Motor neuron (in vitro differentiated cells): ENCODE measurements at regions not wholly inside any gene's neighbourhood (a gene's known extent, or its start where the extent isn't known, plus 50 kb on each side); places are given as distances from the start of the nearest gene placed in this dataset.

Source experiments
- ATAC-seq, 8 experiments: fragments of 200-7000 bp; cut with Tn5 transposase; replicated peaks in 6 of 8; 2 replicates each; pipeline ENCODE4 v1.8.0; 2021; ENCODE audit warnings: mild to moderate bottlenecking in 8 of 8, moderate library complexity in 8 of 8
- H3K27ac ChIP-seq, 2 donors: fragments of 250-450 bp; sonication (Bioruptor Pico); 2 replicates each; pipeline ENCODE4 v1.9.0; 2021; ENCODE audit warnings: antibody characterized with exemption in 2 of 2, mild to moderate bottlenecking in 2 of 2, moderate library complexity in 1 of 2
- H3K4me1 ChIP-seq, 2 donors: fragments of 250-450 bp; sonication (Bioruptor Pico); replicated peaks in 1 of 2; 2 replicates each; pipeline ENCODE4 v1.6.1; 2021; ENCODE audit warnings: antibody characterized with exemption in 2 of 2, mild to moderate bottlenecking in 2 of 2, moderate library complexity in 1 of 2
- H3K4me3 ChIP-seq, 5 donors: fragments of 250-450 bp; sonication (Bioruptor Pico); 2 replicates each; pipeline ENCODE4 v1.9.0; 2021; ENCODE audit warnings: antibody characterized with exemption in 5 of 5, mild to moderate bottlenecking in 5 of 5, moderate library complexity in 4 of 5
- WGBS, 10 experiments: fragments of 450-650 bp; shearing (Covaris generic); methylation state at CpG; one replicate each; pipeline ENCODE4 v1.0.0; 2022; 5-methylcytosine and 5-hydroxymethylcytosine counted together
- in situ Hi-C, 9 experiments: fragments of 400-800 bp; cut with MboI; loops; one replicate each; pipeline ENCODE4 v1.15.0; 2021; ENCODE audit warnings: low sequenced_read_pairs in 9 of 9, low pct_unique_long_range_greater_than_20kb in 2 of 9; ENCODE audit not compliant: unreplicated experiment in 9 of 9

DNA sequence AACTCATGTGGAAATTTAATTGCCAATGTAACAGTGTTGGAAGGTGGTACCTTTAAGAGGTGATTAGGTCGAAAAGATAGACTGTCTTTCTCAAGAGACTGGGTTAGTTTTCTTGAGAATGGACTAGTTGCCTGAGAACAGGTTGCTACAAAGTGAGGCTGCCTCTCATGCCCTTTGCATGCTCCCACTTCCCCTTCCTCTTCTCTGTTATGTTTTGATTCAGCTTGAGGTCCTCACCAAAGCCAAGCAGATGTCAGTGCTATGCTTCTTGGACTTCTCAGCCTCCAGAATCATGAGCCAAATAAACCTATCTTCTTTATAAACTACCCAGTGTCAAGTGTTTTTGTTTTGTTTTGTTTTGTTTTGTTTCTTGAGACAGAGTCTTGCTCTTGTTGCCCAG is 187.0 kb upstream of the RUNX1 start:
- H3K27ac ChIP-seq: no peak overlapping the region
- peaks cover 16 to 25% of the 10 kb centered on the region in 2 donors for H3K4me1 ChIP-seq
- in situ Hi-C loops: no loop called here
- H3K4me3 ChIP-seq: no peak overlapping the region
- 20 to 100% (median 76%) methylated on average over 1 of the region's 1 CpG; no CpG with 5 or more reads in 2 of the 10 experiments for WGBS, 10 experiments
- no peak for ATAC-seq

GRCh38 chr21:35234725-35235124 is 185.6 kb upstream of the RUNX1 start:
- peaks cover 12 to 19% of the 10 kb centered on the region in 2 donors for H3K4me1 ChIP-seq
- 12 to 90% (median 81%) methylated on average over 3 to 5 of the region's 5 CpGs; no CpG with 5 or more reads in 2 of the 10 experiments for WGBS, 10 experiments
- no peak for ATAC-seq
- H3K27ac ChIP-seq: no peak overlapping the region
- H3K4me3 ChIP-seq: no peak overlapping the region
- in situ Hi-C loops: no loop called here

DNA sequence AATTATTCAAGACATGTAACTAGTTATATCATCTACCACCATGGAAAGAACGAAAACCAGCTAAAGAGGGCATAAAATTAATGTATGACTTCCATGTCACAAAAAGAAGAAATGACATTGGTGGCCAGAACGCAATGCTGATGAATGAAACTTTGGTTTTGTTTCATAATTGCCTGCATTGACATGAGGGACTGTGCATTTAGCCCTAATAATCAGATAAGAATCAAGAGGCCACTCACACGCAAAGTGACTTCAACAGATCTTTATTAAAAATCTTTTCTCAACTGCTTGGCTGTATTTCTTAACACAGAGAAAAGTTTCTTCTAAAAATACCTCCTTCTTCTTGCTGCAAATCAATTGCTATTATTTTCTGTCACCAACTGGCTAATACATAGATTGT is 184.7 kb upstream of the RUNX1 start:
- in situ Hi-C loops: no loop called here
- Histone ChIP-seq H3K4me1 (peaks cover 11 to 12% of the 10 kb centered on the region in 2 donors), H3K4me3 (no peak overlapping the region), H3K27ac (no peak overlapping the region)
- no peak for ATAC-seq
- WGBS, 10 experiments: 55 to 100% (median 86%) methylated on average over 1 to 3 of the region's 3 CpGs

DNA sequence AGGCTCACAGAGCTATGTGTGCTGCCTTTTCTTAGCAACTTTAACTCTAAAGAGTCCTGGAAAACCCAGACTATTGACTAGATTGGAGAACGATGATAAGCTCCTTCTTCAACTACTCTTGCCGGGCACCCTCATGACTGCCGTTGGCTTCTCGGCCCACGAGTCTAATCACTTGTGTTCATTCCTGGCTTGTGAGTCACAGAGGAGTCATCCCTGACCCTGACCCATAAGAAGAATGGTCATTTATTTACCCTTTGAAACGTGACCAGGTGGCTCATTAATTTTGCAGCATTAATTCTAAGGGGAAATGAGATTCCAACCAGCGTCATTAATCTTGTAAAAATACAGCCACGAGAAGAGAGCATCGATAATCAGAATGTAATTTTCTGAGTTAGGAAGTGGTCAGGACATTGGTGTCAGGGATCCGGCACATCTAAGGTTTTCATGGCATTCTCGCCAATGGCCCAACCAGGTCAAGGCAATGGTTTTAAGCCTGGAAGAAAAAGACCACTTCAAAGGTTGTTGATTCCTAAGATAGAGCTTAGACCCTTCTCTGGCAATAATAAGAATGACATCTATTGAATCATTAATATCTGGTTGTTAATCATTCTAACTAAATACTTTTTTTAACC is 183.6 kb upstream of the RUNX1 start:
- Histone ChIP-seq H3K27ac (no peak overlapping the region), H3K4me3 (no peak overlapping the region), H3K4me1 (peaks cover 11 to 12% of the 10 kb centered on the region in 2 donors)
- ATAC-seq: peak in 5 of 8 experiments; percentile 94 to 99 (median 98)
- in situ Hi-C loops: no loop called here
- 12 to 83% (median 49%) methylated on average over 1 to 9 of the region's 11 CpGs for WGBS, 10 experiments

DNA sequence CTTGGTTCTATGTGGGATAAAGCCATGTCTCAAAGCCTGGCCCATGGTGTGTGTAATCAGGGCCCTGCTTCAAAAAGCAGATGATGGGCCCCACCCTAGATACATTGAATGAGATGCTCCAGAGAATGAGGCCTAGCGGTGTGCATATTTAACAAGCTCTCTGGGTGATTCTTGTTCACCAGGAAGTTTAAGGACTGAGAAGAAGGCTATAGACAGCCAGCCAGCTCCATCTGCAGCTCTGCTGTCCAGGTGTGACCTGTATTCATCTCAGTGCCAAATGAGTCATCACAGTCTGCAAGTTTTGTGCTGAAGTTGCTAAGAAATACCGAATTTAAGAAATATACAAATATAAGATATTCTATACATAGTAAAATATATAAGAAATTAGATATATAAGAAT is 182.0 kb upstream of the RUNX1 start:
- H3K4me3 ChIP-seq: no peak overlapping the region
- no peak overlapping the region for H3K27ac ChIP-seq
- peak in 2 of 8 experiments; percentile 21 to 67 for ATAC-seq
- in situ Hi-C loops: no loop called here
- peaks cover 11 to 12% of the 10 kb centered on the region in 2 donors for H3K4me1 ChIP-seq
- WGBS, 10 experiments: 67 to 100% (median 83%) methylated on average over 1 to 2 of the region's 2 CpGs; no CpG with 5 or more reads in 3 of the 10 experiments

GRCh38 chr21:35229290-35229689 is 180.2 kb upstream of the RUNX1 start:
- Histone ChIP-seq H3K27ac (no peak overlapping the region), H3K4me1 (peaks cover 11 to 12% of the 10 kb centered on the region in 2 donors), H3K4me3 (no peak overlapping the region)
- no peak for ATAC-seq
- in situ Hi-C loops: no loop called here
- 31 to 100% (median 54%) methylated on average over 2 to 3 of the region's 3 CpGs; no CpG with 5 or more reads in 4 of the 10 experiments for WGBS, 10 experiments

DNA sequence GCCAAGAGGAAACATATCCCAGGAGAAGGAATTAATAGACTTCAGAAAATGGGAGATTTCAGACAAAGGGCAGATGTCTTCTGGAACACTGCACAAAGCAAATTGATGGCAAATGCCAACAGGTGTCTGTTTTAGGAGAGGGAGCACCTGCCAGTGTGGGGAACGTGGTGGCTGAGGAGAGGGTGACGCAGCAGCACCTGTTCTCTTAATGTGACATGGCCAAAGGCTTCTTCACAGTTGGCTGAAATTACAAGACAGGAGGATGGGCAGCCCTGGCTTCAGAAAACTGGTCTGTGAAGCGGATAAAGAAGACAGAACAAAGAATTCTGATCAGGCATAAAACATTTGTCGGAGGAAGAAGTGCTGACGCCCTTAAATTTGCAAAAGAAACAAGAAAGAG is 178.7 kb upstream of the RUNX1 start:
- in situ Hi-C loops: no loop called here
- Histone ChIP-seq H3K4me1 (peaks cover 6 to 8% of the 10 kb centered on the region in 2 donors), H3K4me3 (no peak overlapping the region), H3K27ac (no peak overlapping the region)
- 14 to 100% (median 80%) methylated on average over 1 to 5 of the region's 5 CpGs; no CpG with 5 or more reads in 1 of the 10 experiments for WGBS, 10 experiments
- ATAC-seq: no peak

DNA sequence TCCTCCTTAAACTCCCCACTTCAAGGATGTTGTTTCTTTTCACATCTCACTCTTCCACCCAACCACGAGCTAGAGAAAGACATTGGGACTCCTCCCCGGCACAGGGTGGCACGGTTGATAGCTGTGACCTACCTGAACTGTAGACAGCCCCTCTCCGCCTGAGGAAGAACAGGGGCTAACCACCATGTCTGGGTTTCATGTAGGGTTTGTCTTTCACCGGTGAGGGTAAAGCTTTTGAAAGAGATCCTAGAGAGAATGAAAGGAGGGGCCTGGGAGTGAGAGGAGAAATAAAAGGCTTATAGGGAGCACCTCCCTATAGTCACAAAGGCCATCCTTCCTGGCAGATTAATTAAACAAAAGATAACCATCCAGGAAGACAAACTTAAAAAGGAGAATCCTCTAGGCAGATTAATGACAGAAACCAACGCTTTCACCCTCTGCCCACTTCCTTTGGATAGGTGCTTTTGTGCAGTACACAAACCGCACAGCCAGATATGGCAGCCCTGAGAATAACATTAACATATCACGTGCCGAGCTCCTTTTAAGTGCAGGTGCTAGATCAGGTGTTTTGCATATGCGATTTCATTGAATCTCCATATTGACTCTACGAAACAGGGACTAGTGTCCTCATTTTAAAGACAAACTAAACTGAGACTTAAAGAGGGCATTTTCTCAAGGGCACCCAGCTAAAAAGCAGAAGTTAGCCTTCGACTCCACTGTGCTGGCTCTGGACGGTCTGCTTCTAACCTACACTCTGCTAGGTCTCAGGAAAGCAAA is 178.1 kb upstream of the RUNX1 start:
- 20 to 100% (median 77%) methylated on average over 1 to 12 of the region's 13 CpGs for WGBS, 10 experiments
- Histone ChIP-seq H3K4me3 (no peak overlapping the region), H3K27ac (no peak overlapping the region), H3K4me1 (peaks cover 1 to 2% of the 10 kb centered on the region in 2 donors)
- in situ Hi-C loops: no loop called here
- peak in 1 of 8 experiments; percentile 22 for ATAC-seq

GRCh38 chr21:35226328-35226727 is 177.2 kb upstream of the RUNX1 start:
- WGBS, 10 experiments: 60 to 90% (median 80%) methylated on average over 1 to 4 of the region's 6 CpGs; no CpG with 5 or more reads in 4 of the 10 experiments
- Histone ChIP-seq H3K4me3 (no peak overlapping the region), H3K4me1 (no peaks in the 10 kb centered on the region), H3K27ac (no peak overlapping the region)
- ATAC-seq: peak in 2 of 8 experiments; percentile 44 to 95
- in situ Hi-C loops: no loop called here

- no peak overlapping the region for H3K27ac ChIP-seq
- 81 to 100% (median 90%) methylated on average over 3 to 6 of the region's 6 CpGs; no CpG with 5 or more reads in 1 of the 10 experiments for WGBS, 10 experiments
- no peak for ATAC-seq
- H3K4me1 ChIP-seq: no peaks in the 10 kb centered on the region
- in situ Hi-C loops: no loop called here
- no peak overlapping the region for H3K4me3 ChIP-seq
Measured at GRCh38 chr21:35225573-35225972, 176.5 kb upstream of the RUNX1 start.

DNA sequence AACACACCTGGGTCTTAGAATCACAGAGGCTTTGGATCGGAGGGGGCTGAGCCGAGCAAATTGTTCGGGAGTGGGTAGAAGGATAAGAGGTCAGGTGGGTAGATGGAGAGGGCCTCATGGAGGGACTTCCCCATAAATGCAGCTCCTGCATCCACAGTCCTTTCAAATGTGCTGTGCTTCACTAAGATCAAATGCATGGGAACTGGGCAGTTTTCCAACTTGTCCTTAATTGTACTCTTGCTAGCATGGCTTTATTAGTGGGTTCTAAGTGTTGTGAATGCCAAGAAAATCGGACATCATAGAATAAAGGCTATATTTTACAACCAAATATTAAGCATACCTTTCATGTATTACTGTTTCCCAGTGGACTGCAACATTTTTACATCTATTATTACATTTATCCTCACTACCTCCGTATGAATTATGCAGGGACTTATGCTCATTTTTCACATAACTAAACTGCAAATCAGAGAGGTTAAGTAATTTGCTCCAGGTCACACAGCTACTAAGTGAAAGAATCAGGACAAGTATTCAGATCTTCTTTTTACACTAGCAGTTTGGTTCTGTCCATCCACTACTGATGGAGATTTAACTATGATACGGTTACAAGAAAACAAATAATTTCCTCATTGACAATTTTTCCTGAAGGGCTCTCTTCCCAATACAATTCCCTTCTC is 174.5 kb upstream of the RUNX1 start:
- H3K4me1 ChIP-seq: no peaks in the 10 kb centered on the region
- in situ Hi-C loops: no loop called here
- H3K27ac ChIP-seq: no peak overlapping the region
- no peak for ATAC-seq
- whole genome bisulfite sequencing, 10 experiments: 47 to 100% (median 82%) methylated on average over 1 to 6 of the region's 6 CpGs
- H3K4me3 ChIP-seq: no peak overlapping the region

DNA sequence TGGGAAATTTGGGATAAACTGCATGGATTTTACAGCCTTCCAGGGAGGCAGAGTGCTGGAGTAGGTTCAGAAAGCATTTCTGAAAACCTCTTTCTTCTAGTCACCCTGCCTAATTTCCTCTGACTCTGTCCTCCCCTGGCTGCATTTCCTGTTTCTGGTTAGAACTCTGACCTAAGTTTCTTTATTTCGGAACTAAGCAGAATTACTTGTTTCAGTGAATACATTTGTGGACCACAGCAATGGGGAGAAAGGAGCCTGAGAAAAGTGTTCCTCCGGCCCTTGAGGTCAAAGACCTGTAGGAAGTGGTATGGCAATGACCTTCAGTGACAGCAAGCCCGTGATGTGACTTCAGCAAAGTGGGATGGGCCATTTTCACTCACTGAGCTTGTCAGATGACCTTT is 173.4 kb upstream of the RUNX1 start:
- no peak for ATAC-seq
- in situ Hi-C loops: no loop called here
- 33 to 100% (median 80%) methylated on average over 1 to 3 of the region's 3 CpGs; no CpG with 5 or more reads in 1 of the 10 experiments for WGBS, 10 experiments
- Histone ChIP-seq H3K27ac (no peak overlapping the region), H3K4me3 (no peak overlapping the region), H3K4me1 (no peaks in the 10 kb centered on the region)

GRCh38 chr21:35222021-35222420 is 172.9 kb upstream of the RUNX1 start:
- 50 to 100% (median 87%) methylated on average over 1 to 3 of the region's 3 CpGs for WGBS, 10 experiments
- no peak overlapping the region for H3K4me3 ChIP-seq
- in situ Hi-C loops: no loop called here
- H3K27ac ChIP-seq: no peak overlapping the region
- ATAC-seq: no peak
- no peaks in the 10 kb centered on the region for H3K4me1 ChIP-seq
